IMR-90 (cell line): ENCODE measurements at regions not wholly inside any gene's neighbourhood (a gene's known extent, or its start where the extent isn't known, plus 50 kb on each side); places are given as distances from the start of the nearest gene placed in this dataset.
"Not testable (repeated sequence)": the region's sequence is repeated elsewhere in the genome, so short reads cannot be mapped to it uniquely, and the experiment has no call there.

Experiments used
- ATAC-seq: fragments of 200-7000 bp; cut with Tn5 transposase; 2 replicates; pipeline ENCODE4 v1.9.1; 2020; ENCODE audit warnings: low read depth, mild to moderate bottlenecking, moderate library complexity
- BruUV-seq: library from RNA; stranded (reverse); fragments of 400-500 nt; replicated peaks from 2 replicates; lab custom pipeline; 2021; lab: Mats Ljungman, UMichigan
- CTCF ChIA-PET: fragments of 300-600 bp; formaldehyde crosslinking; extraction: SDS; loops from one replicate; lab custom pipeline; 2021; ENCODE audit warnings: antibody characterized with exemption; lab: Yijun Ruan, JAX
- POLR2A ChIA-PET: fragments of 300-600 bp; sonication (Branson Sonifier 250); formaldehyde crosslinking; loops from one replicate; lab custom pipeline; 2022; ENCODE audit warnings: antibody characterized with exemption; ENCODE audit not compliant: unreplicated experiment; lab: Charles Lee
- DNase-seq: peaks from one replicate; pipeline ENCODE4 v3.0.0; 2013
- H2AFZ ChIP-seq: replicated peaks from 2 replicates; pipeline ENCODE3; 2013; ENCODE audit warnings: low read length, mild to moderate bottlenecking; ENCODE audit not compliant: poor library complexity
- H2AK5ac ChIP-seq: 2 replicates; pipeline ENCODE4 v1.6.1; 2013; ENCODE audit warnings: low read depth, low read length, inconsistent platforms
- H2AK9ac ChIP-seq: replicated peaks from 2 replicates; pipeline ENCODE3; 2013; ENCODE audit warnings: mild to moderate bottlenecking, low read depth, low read length, moderate library complexity; ENCODE audit not compliant: poor library complexity
- H2BK120ac ChIP-seq: 2 replicates; pipeline ENCODE4 v1.6.1; 2013; ENCODE audit warnings: low read depth, low read length, inconsistent platforms
- H2BK15ac ChIP-seq: 3 replicates; pipeline ENCODE4 v1.6.1; 2013; ENCODE audit warnings: low read depth, low read length, inconsistent platforms
- H2BK20ac ChIP-seq: 2 replicates; pipeline ENCODE4 v1.6.1; 2013; ENCODE audit warnings: low read depth, mild to moderate bottlenecking, inconsistent platforms, low read length, moderate library complexity
- H2BK5ac ChIP-seq: 2 replicates; pipeline ENCODE4 v1.6.1; 2013; ENCODE audit warnings: mild to moderate bottlenecking, low read depth, low read length, inconsistent platforms; ENCODE audit not compliant: poor library complexity, severe bottlenecking
- H3K14ac ChIP-seq: replicated peaks from 2 replicates; pipeline ENCODE4 v1.6.1; 2013; ENCODE audit warnings: low read depth, low read length, inconsistent platforms
- H3K18ac ChIP-seq: 2 replicates; pipeline ENCODE4 v1.6.1; 2013; ENCODE audit warnings: low read depth, low read length, control low read depth
- H3K23ac ChIP-seq: 2 replicates; pipeline ENCODE4 v1.6.1; 2013; ENCODE audit warnings: low read depth, low read length, inconsistent platforms
- H3K27ac ChIP-seq: 2 replicates; pipeline ENCODE4 v1.5.1; 2013; ENCODE audit warnings: mild to moderate bottlenecking, control low read depth, low read length; ENCODE audit not compliant: insufficient read depth
- H3K27me3 ChIP-seq: 2 replicates; pipeline ENCODE4 v1.6.1; 2013; ENCODE audit warnings: low read length; ENCODE audit not compliant: control insufficient read depth, insufficient read depth
- H3K36me3 ChIP-seq: 2 replicates; pipeline ENCODE4 v1.6.1; 2013; ENCODE audit warnings: low read length, mixed read lengths; ENCODE audit not compliant: control insufficient read depth, insufficient read depth
- H3K4ac ChIP-seq: 2 replicates; pipeline ENCODE4 v1.6.1; 2013; ENCODE audit warnings: low read depth, low read length, inconsistent platforms
- H3K4me1 ChIP-seq: 2 replicates; pipeline ENCODE4 v1.6.1; 2013; ENCODE audit warnings: low read length, mixed read lengths; ENCODE audit not compliant: control insufficient read depth, insufficient read depth
- H3K4me2 ChIP-seq: 2 replicates; pipeline ENCODE4 v1.6.1; 2013; ENCODE audit warnings: low read depth, mild to moderate bottlenecking, control low read depth, low read length, moderate library complexity
- H3K4me3 ChIP-seq: 2 replicates; pipeline ENCODE4 v1.5.1; 2013; ENCODE audit warnings: low read depth, mild to moderate bottlenecking, control low read depth, low read length, moderate library complexity; ENCODE audit not compliant: insufficient read depth
- H3K56ac ChIP-seq: 2 replicates; pipeline ENCODE4 v1.6.1; 2013; ENCODE audit warnings: low read length, inconsistent platforms; ENCODE audit not compliant: insufficient read depth; ENCODE audit errors: extremely low read depth
- H3K79me1 ChIP-seq, 2 experiments: 2 replicates each; pipeline ENCODE4 v1.6.1; 2013; ENCODE audit warnings: low read length in 2 of 2, inconsistent platforms in 1 of 2, low read depth in 1 of 2
- H3K9ac ChIP-seq: 2 replicates; pipeline ENCODE4 v1.6.1; 2013; ENCODE audit warnings: low read depth, low read length, control low read depth
- H3K9me1 ChIP-seq: 2 replicates; pipeline ENCODE4 v1.6.1; 2013; ENCODE audit warnings: low read length, inconsistent platforms; ENCODE audit not compliant: insufficient read depth
- H3K9me3 ChIP-seq: 2 replicates; pipeline ENCODE4 v1.6.1; 2013; ENCODE audit warnings: low read length; ENCODE audit not compliant: control insufficient read depth, insufficient read depth
- H4K20me1 ChIP-seq: 2 replicates; pipeline ENCODE4 v1.6.1; 2013; ENCODE audit warnings: low read length, inconsistent platforms; ENCODE audit not compliant: insufficient read depth
- H4K5ac ChIP-seq: 2 replicates; pipeline ENCODE4 v1.6.1; 2013; ENCODE audit warnings: mild to moderate bottlenecking, low read depth, low read length, control low read depth
- H4K8ac ChIP-seq, 2 experiments: 2 replicates each; pipeline ENCODE4 v1.6.1; 2013; ENCODE audit warnings: low read depth in 2 of 2, low read length in 2 of 2, control low read depth in 1 of 2, inconsistent platforms in 1 of 2
- H4K91ac ChIP-seq: 2 replicates; pipeline ENCODE4 v1.6.1; 2013; ENCODE audit warnings: low read depth, low read length, inconsistent platforms; ENCODE audit not compliant: insufficient read depth
- CEBPB ChIP-seq: IDR thresholded peaks from 2 replicates; pipeline ENCODE4 v1.6.1; 2012; ENCODE audit warnings: low read depth, low read length, improper control_type of control experiment
- RCOR1 ChIP-seq: IDR thresholded peaks from 2 replicates; pipeline ENCODE4 v1.6.1; 2012; ENCODE audit warnings: mild to moderate bottlenecking, low read length, improper control_type of control experiment; ENCODE audit not compliant: insufficient replicate concordance
- WGBS, 2 experiments: methylation state at CpG; one replicate each; pipeline versions ENCODE4 v1.1.5 to v1.1.7; 2013; ENCODE audit warnings: missing lambda C conversion rate in 2 of 2; ENCODE audit not compliant: insufficient read length in 1 of 2; ENCODE audit errors: extremely low coverage in 2 of 2; 5-methylcytosine and 5-hydroxymethylcytosine counted together
- dilution Hi-C: fragments of 300-500 bp; cut with HindIII; formaldehyde crosslinking; loops from one replicate; pipeline ENCODE4 v1.14.3; 2018; ENCODE audit warnings: low sequenced_read_pairs; ENCODE audit not compliant: unreplicated experiment
- in situ Hi-C: fragments of 300-500 bp; cut with MboI; formaldehyde crosslinking; loops from 3 replicates; pipeline ENCODE4 v1.14.3; 2019; ENCODE audit warnings: low sequenced_read_pairs, inconsistent platforms, mixed read lengths
- intact Hi-C: fragments of 100-400 bp; cut with micrococcal nuclease; formaldehyde crosslinking; loops from 2 replicates; pipeline ENCODE4 v1.10.0; 2022

GRCh38 chr10:64773357-64773756 lies 1252.2 kb downstream of the REEP3 start:
- H3K4me2 ChIP-seq: no peak overlapping the region
- intact Hi-C loops: no loop called here
- H4K20me1 ChIP-seq: no peaks in the 10 kb centered on the region
- H4K5ac ChIP-seq: no peak overlapping the region
- no peak overlapping the region for H2BK120ac ChIP-seq
- H3K4ac ChIP-seq: no peak overlapping the region
- ATAC-seq (no peak), DNase-seq (no peak)
- H2AFZ ChIP-seq: no peak overlapping the region
- H3K14ac ChIP-seq: no peak overlapping the region
- TF ChIP-seq CEBPB (no peak), RCOR1 (no peak)
- H3K4me3 ChIP-seq: no peak overlapping the region
- H3K9me1 ChIP-seq: no peaks in the 10 kb centered on the region
- no peak overlapping the region for H3K18ac ChIP-seq
- H2BK5ac ChIP-seq: no peak overlapping the region
- H4K8ac ChIP-seq: no peak overlapping the region
- H2BK20ac ChIP-seq: no peak overlapping the region
- no peak overlapping the region for H2AK5ac ChIP-seq
- H3K4me1 ChIP-seq: no peaks in the 10 kb centered on the region
- no peaks in the 10 kb centered on the region for H3K79me1 ChIP-seq
- CTCF ChIA-PET: no interaction called here
- dilution Hi-C loops: no loop called here
- H3K23ac ChIP-seq: no peak overlapping the region
- no peak overlapping the region for H4K91ac ChIP-seq
- H3K36me3 ChIP-seq: no peaks in the 10 kb centered on the region
- no TSS peak for BruUV-seq
- POLR2A ChIA-PET: no interaction called here
- H3K9me3 ChIP-seq: no peaks in the 10 kb centered on the region
- H3K27me3 ChIP-seq: no peaks in the 10 kb centered on the region
- 86% methylated on average over 1 of the region's 1 CpG; no CpG with 5 or more reads in 1 of the 2 experiments for WGBS, 2 experiments
- H3K27ac ChIP-seq: no peak overlapping the region
- in situ Hi-C loops: no loop called here
- no peak overlapping the region for H3K9ac ChIP-seq
- H2BK15ac ChIP-seq: no peak overlapping the region
- no peak overlapping the region for H3K56ac ChIP-seq
- peak overlapping the region; percentile 16 for H2AK9ac ChIP-seq

GRCh38 chr10:64784451-64784850 lies 1263.2 kb downstream of the REEP3 start:
- H2AK5ac ChIP-seq, CTCF ChIA-PET, H3K27ac ChIP-seq, H4K8ac ChIP-seq, H3K79me1 ChIP-seq, H3K9ac ChIP-seq, H3K4ac ChIP-seq, BruUV-seq, H2AFZ ChIP-seq, dilution Hi-C loops, in situ Hi-C loops, H3K56ac ChIP-seq, H3K36me3 ChIP-seq, POLR2A ChIA-PET, H2BK20ac ChIP-seq, H4K91ac ChIP-seq, H3K4me3 ChIP-seq, H2AK9ac ChIP-seq, DNase-seq, H2BK15ac ChIP-seq, intact Hi-C loops, H3K27me3 ChIP-seq, H3K23ac ChIP-seq, H4K20me1 ChIP-seq, H4K5ac ChIP-seq, H3K9me3 ChIP-seq, ATAC-seq, H3K4me1 ChIP-seq, H3K18ac ChIP-seq, H2BK5ac ChIP-seq, H3K9me1 ChIP-seq, H3K4me2 ChIP-seq, H3K14ac ChIP-seq, H2BK120ac ChIP-seq: not testable (repeated sequence)
- WGBS, 2 experiments: 60% methylated on average over 2 of the region's 7 CpGs; no CpG with 5 or more reads in 1 of the 2 experiments
